H9 (cell line): ENCODE measurements at regions not wholly inside any gene's neighbourhood (a gene's known extent, or its start where the extent isn't known, plus 50 kb on each side); places are given as distances from the start of the nearest gene placed in this dataset.

Experiments used
- DNase-seq: peaks from one replicate; pipeline ENCODE4 v3.0.0-alpha.2; 2017
- H2AFZ ChIP-seq: one replicate; pipeline ENCODE4 v1.6.1; 2013; ENCODE audit warnings: mild to moderate bottlenecking, low read length, control low read depth, moderate library complexity
- H2AK5ac ChIP-seq: 2 replicates; pipeline ENCODE4 v1.6.1; 2013; ENCODE audit warnings: low read length, control low read depth, mixed read lengths; ENCODE audit not compliant: insufficient read length
- H2BK120ac ChIP-seq: one replicate; pipeline ENCODE4 v1.6.1; 2013; ENCODE audit warnings: low read depth, mild to moderate bottlenecking, low read length, control low read depth, inconsistent platforms; ENCODE audit not compliant: poor library complexity, severe bottlenecking
- H2BK12ac ChIP-seq: 2 replicates; pipeline ENCODE4 v1.6.1; 2013; ENCODE audit warnings: low read length, control low read depth, mixed read lengths, low read depth; ENCODE audit not compliant: insufficient read length
- H2BK15ac ChIP-seq: 2 replicates; pipeline ENCODE4 v1.6.1; 2013; ENCODE audit warnings: low read depth, low read length, control low read depth
- H2BK20ac ChIP-seq: one replicate; pipeline ENCODE4 v1.6.1; 2013; ENCODE audit warnings: low read depth, mild to moderate bottlenecking, low read length, control low read depth, inconsistent platforms; ENCODE audit not compliant: poor library complexity, severe bottlenecking
- H2BK5ac ChIP-seq: 2 replicates; pipeline ENCODE4 v1.6.1; 2013; ENCODE audit warnings: low read length, control low read depth, mixed read lengths; ENCODE audit not compliant: insufficient read length
- H3K14ac ChIP-seq: 2 replicates; pipeline ENCODE4 v1.6.1; 2013; ENCODE audit warnings: low read length, control low read depth; ENCODE audit not compliant: insufficient read depth
- H3K18ac ChIP-seq: 2 replicates; pipeline ENCODE4 v1.6.1; 2013; ENCODE audit warnings: low read depth, mild to moderate bottlenecking, mixed read lengths, low read length, control low read depth; ENCODE audit not compliant: insufficient read length
- H3K23ac ChIP-seq: 2 replicates; pipeline ENCODE4 v1.6.1; 2013; ENCODE audit warnings: low read length, control low read depth, mixed read lengths, low read depth; ENCODE audit not compliant: insufficient read length
- H3K23me2 ChIP-seq: 2 replicates; pipeline ENCODE4 v1.6.1; 2013; ENCODE audit warnings: low read depth, mild to moderate bottlenecking, mixed read lengths, low read length, control low read depth; ENCODE audit not compliant: insufficient read length, poor library complexity, severe bottlenecking
- H3K27ac ChIP-seq: 2 replicates; pipeline ENCODE4 v1.5.1; 2013; ENCODE audit warnings: low read length, control low read depth, mixed read lengths, low read depth; ENCODE audit not compliant: insufficient read length
- H3K27me3 ChIP-seq: 2 replicates; pipeline ENCODE4 v1.6.1; 2013; ENCODE audit warnings: low read length, control low read depth, inconsistent platforms; ENCODE audit not compliant: insufficient read depth
- H3K4ac ChIP-seq: 2 replicates; pipeline ENCODE4 v1.6.1; 2013; ENCODE audit warnings: low read depth, mild to moderate bottlenecking, control low read depth, inconsistent platforms, low read length, moderate library complexity
- H3K4me1 ChIP-seq: 2 replicates; pipeline ENCODE4 v1.6.1; 2013; ENCODE audit warnings: low read length, control low read depth, inconsistent platforms; ENCODE audit not compliant: insufficient read depth
- H3K4me2 ChIP-seq: 2 replicates; pipeline ENCODE4 v1.6.1; 2013; ENCODE audit warnings: low read length, control low read depth, mixed read lengths; ENCODE audit not compliant: insufficient read length, insufficient read depth
- H3K56ac ChIP-seq: 2 replicates; pipeline ENCODE4 v1.6.1; 2013; ENCODE audit warnings: low read depth, mild to moderate bottlenecking, mixed read lengths, low read length, control low read depth; ENCODE audit not compliant: insufficient read length
- H3K79me1 ChIP-seq: 2 replicates; pipeline ENCODE4 v1.6.1; 2013; ENCODE audit warnings: low read depth, mild to moderate bottlenecking, moderate library complexity, low read length, control low read depth, inconsistent platforms; ENCODE audit not compliant: insufficient read depth, poor library complexity, severe bottlenecking
- H3K79me2 ChIP-seq: 2 replicates; pipeline ENCODE4 v1.6.1; 2013; ENCODE audit warnings: low read length, control low read depth, inconsistent platforms; ENCODE audit not compliant: insufficient read depth
- H3K9ac ChIP-seq: 2 replicates; pipeline ENCODE4 v1.6.1; 2013; ENCODE audit warnings: low read length, control low read depth, mixed read lengths; ENCODE audit not compliant: insufficient read length; ENCODE audit errors: extremely low read depth
- H3K9me3 ChIP-seq: one replicate; pipeline ENCODE4 v1.6.1; 2013; ENCODE audit warnings: low read depth, low read length, inconsistent platforms; ENCODE audit not compliant: control insufficient read depth
- H3T11ph ChIP-seq: one replicate; pipeline ENCODE4 v1.6.1; 2013; ENCODE audit warnings: mild to moderate bottlenecking, low read length, control low read depth, inconsistent platforms
- H4K20me1 ChIP-seq: one replicate; pipeline ENCODE4 v1.6.1; 2013; ENCODE audit not compliant: control insufficient read depth, insufficient read length, insufficient read depth
- H4K5ac ChIP-seq: 2 replicates; pipeline ENCODE4 v1.6.1; 2013; ENCODE audit warnings: low read depth, mild to moderate bottlenecking, mixed read lengths, low read length, control low read depth; ENCODE audit not compliant: insufficient read length
- H4K8ac ChIP-seq: replicated peaks from 2 replicates; pipeline ENCODE4 v1.6.1; 2013; ENCODE audit warnings: low read length, control low read depth, mixed read lengths, low read depth; ENCODE audit not compliant: insufficient read length
- H4K91ac ChIP-seq: 2 replicates; pipeline ENCODE4 v1.6.1; 2013; ENCODE audit warnings: low read depth, mild to moderate bottlenecking, moderate library complexity, mixed read lengths, low read length, control low read depth; ENCODE audit not compliant: insufficient read length
- H3K27ac Mint-ChIP-seq, 3 experiments: 2 replicates in 2 of 3; 3 replicates in 1 of 3; pipeline ENCODE4 v1.8.0; 2020 to 2021; ENCODE audit warnings: mixed read lengths in 3 of 3, mild to moderate bottlenecking in 1 of 3, moderate library complexity in 1 of 3
- H3K27me3 Mint-ChIP-seq: 2 replicates; pipeline ENCODE4 v1.8.0; 2021; ENCODE audit warnings: low read depth, mild to moderate bottlenecking, moderate library complexity, mixed read lengths
- H3K36me3 Mint-ChIP-seq, 3 experiments: 2 replicates in 2 of 3; 3 replicates in 1 of 3; pipeline ENCODE4 v1.8.0; 2020 to 2021; ENCODE audit warnings: low read depth in 3 of 3, mixed read lengths in 3 of 3; ENCODE audit not compliant: insufficient read depth in 1 of 3
- H3K4me1 Mint-ChIP-seq, 2 experiments: 2 replicates each; pipeline ENCODE4 v1.8.0; 2020; ENCODE audit warnings: mixed read lengths in 2 of 2
- H3K4me3 Mint-ChIP-seq, 2 experiments: 2 replicates in 1 of 2; 3 replicates in 1 of 2; pipeline ENCODE4 v1.8.0; 2020 to 2021; ENCODE audit warnings: mild to moderate bottlenecking in 2 of 2, mixed read lengths in 2 of 2, moderate library complexity in 1 of 2
- H3K9me3 Mint-ChIP-seq, 2 experiments: 2 replicates in 1 of 2; 3 replicates in 1 of 2; pipeline ENCODE4 v1.8.0; 2020; ENCODE audit warnings: mild to moderate bottlenecking in 2 of 2, mixed read lengths in 2 of 2, moderate library complexity in 1 of 2
- CTCF ChIP-seq: fragments of 200-600 bp; sonication (generic); conservative IDR thresholded peaks from 3 replicates; pipeline ENCODE4 v1.8.0; 2021; ENCODE audit warnings: antibody characterized with exemption, mild to moderate bottlenecking
- WGBS: extraction: QIAGEN DNeasy Blood & Tissue Kit; methylation state at CpG from one replicate; pipeline ENCODE4 v1.1.7; 2013; ENCODE audit warnings: missing lambda C conversion rate, low lambda C conversion rate, mixed read lengths; ENCODE audit not compliant: insufficient read length; ENCODE audit errors: extremely low coverage; 5-methylcytosine and 5-hydroxymethylcytosine counted together

GRCh38 chr11:112778091-112778876 lies 182.9 kb upstream of the NCAM1 start:
- no peak for TF ChIP-seq CTCF
- Mint-ChIP-seq H3K4me3 (no peak overlapping the region), H3K27ac (no peak overlapping the region), H3K4me1 (peaks cover 24 to 34% of the 10 kb centered on the region in 2 experiments), H3K36me3 (no peaks in the 10 kb centered on the region; a peak in 2 of 7 replicates), H3K27me3 (peaks cover 5% of the 10 kb centered on the region), H3K9me3 (no peaks in the 10 kb centered on the region; a peak in 1 of 5 replicates)
- H4K91ac ChIP-seq = no peak overlapping the region
- no peaks in the 10 kb centered on the region for H3K4me1 ChIP-seq
- no peak overlapping the region for H3K27ac ChIP-seq
- H3K27me3 ChIP-seq = no peaks in the 10 kb centered on the region
- H2BK20ac ChIP-seq = no peak overlapping the region
- H4K5ac ChIP-seq = no peak overlapping the region
- no peak overlapping the region for H3K56ac ChIP-seq
- no peak overlapping the region for H3K14ac ChIP-seq
- H2BK5ac ChIP-seq = no peak overlapping the region
- H3T11ph ChIP-seq = no peak overlapping the region
- H3K23ac ChIP-seq = no peak overlapping the region
- no peak overlapping the region for H2AFZ ChIP-seq
- no peak for DNase-seq
- H3K4ac ChIP-seq = no peak overlapping the region
- no peaks in the 10 kb centered on the region for H3K79me1 ChIP-seq
- H2BK120ac ChIP-seq = no peak overlapping the region
- H3K9me3 ChIP-seq = no peaks in the 10 kb centered on the region
- no peaks in the 10 kb centered on the region for H3K79me2 ChIP-seq
- H3K18ac ChIP-seq = no peak overlapping the region
- no peak overlapping the region for H2BK12ac ChIP-seq
- no peak overlapping the region for H2BK15ac ChIP-seq
- H3K4me2 ChIP-seq = no peak overlapping the region
- H4K20me1 ChIP-seq = no peaks in the 10 kb centered on the region
- H3K23me2 ChIP-seq = no peaks in the 10 kb centered on the region
- H4K8ac ChIP-seq = no peak overlapping the region
- H2AK5ac ChIP-seq = no peak overlapping the region
- no peak overlapping the region for H3K9ac ChIP-seq
- no CpG with 5 or more reads among the region's 12 CpGs for WGBS
